NCI-H1105 (cell line): ENCODE measurements at regions not wholly inside any gene's neighbourhood (a gene's known extent, or its start where the extent isn't known, plus 50 kb on each side); places are given as distances from the start of the nearest gene placed in this dataset.
"Not testable (repeated sequence)": the region's sequence is repeated elsewhere in the genome, so short reads cannot be mapped to it uniquely, and the experiment has no call there.

ENCODE experiments used
- DNase-seq: peaks from one replicate; lab custom pipeline; 2025; lab: John Stamatoyannopoulos, UW

DNA sequence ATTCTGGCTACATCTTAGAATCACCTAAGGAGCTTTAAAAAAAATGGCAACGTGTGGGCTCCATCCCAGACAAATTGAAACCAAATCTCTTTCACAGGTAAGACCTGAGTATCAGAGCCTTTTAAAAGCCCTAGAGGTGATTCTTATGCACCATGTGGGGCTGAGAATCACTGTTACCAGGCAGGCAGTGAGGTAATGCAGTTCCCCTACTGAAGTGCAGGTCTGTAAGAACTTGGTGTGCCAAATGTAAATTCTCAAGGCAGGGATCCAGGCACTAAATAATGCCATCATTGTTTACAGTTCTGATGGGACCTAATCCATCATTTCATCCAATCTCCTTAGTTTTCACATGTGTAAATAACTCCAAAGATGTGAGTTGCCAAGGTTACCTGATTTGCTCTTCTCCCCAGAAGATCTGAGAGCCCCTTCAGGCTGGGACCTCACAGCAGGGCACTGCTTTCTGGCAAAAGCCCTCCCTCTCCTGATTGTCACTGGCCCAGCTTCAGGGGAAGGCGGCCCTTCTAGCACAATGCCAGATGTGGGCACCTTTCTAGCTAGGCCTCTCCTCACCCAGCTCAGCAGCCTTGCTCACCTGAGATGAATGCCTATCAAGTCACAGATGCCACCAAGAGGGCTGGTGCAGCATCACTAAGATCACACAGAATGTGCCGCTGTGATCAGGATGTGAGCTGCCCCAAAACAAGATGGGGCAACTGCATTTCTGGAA lies 73.6 kb upstream of the RGPD5 start:
- no peak for DNase-seq

DNA sequence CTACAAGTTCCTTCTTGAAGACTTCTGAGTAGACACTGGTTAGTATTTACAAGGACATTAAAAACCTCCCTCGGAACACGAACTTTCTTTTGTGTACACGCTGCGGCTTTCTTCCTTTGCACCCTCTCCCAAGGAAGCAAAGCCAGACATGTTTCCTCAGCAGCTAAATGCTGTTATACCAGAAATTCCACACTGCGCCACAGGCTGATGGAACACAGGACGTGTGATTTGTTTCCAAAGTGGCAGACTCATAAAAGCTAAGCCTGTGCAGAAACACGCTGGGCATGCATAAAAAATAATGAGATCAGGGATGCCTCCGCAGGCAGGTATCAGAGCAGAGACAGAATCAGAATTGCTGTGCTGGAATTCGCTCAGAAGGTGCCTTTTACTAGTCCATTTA lies 73.0 kb upstream of the RGPD5 start:
- no peak for DNase-seq

DNA sequence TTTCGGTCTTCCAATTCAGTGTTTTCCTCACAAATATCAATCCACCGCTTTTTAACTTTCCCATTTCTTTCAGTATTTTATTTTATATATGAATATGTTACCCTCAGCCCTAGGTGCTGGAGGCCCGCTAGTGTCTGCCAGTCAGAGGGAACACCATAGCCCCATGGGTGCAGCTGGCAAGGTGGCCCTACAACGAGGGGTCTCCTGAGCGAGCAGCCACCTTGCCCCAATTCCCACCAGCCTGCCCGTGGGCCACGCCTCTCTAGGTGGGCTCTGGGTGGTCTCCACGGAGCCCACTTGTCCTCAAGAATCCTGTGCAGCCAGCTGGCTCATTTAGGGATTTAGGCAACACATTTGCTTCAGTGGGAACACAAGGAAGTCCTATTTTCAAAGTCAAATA lies 72.5 kb upstream of the RGPD5 start:
- DNase-seq, result no peak

DNA sequence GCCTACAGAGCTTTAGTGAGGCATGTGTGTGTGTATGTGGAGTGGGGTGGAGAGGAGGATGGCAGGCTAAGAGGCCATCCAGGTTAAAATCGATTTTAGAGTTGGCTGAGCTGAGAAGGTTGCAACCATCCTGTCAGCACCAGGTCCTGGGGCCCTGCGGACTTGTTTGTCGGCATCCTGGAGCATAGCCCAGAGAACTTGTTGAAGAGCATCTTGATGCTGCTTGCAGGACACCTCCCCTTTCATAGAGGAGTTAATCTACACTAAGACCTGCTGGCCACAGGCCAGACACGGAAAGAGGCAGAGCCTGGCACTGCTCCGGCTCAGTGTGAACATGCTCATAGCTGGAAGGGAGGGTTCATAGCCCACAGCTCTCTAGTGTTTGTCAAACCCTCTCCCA lies 72.1 kb upstream of the RGPD5 start:
- DNase-seq, result peak; percentile 0

DNA sequence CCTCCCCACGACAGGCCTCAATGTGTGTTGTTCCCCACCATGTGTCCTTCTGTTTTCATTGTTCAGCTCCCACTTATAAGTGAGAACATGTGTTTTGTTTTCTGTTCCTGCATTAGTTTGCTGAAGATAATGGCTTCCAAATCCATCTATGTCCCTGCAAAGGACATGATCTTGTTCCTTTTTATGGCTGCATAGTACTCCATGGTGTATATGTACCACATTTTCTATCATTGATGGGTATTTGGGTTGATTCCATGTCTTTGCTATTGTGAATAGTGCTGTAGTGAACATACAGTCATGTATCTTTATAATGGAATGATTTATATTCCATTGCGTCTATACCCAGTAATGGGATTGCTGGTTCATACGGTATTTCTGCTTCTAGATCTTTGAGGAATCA lies 71.5 kb upstream of the RGPD5 start:
- not testable (repeated sequence) for DNase-seq

DNA sequence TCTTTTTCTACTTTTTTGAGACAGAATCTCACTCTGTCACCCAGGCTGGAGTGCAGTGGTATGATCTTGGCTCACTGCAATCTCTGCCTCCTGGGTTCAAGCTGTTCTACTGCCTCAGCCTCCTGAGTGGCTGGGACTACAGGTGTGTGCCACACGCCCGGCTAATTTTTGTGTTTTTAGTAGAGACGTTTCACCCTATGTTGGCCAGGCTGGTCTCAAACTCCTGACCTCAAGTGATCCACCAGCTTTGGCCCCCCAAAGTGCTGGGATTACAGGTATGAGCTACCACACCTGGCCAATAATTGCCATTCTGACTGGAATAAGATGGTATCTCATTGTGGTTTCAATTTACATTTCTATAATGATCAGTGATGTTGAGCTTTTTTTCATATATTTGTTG lies 71.0 kb upstream of the RGPD5 start:
- DNase-seq, result not testable (repeated sequence)

DNA sequence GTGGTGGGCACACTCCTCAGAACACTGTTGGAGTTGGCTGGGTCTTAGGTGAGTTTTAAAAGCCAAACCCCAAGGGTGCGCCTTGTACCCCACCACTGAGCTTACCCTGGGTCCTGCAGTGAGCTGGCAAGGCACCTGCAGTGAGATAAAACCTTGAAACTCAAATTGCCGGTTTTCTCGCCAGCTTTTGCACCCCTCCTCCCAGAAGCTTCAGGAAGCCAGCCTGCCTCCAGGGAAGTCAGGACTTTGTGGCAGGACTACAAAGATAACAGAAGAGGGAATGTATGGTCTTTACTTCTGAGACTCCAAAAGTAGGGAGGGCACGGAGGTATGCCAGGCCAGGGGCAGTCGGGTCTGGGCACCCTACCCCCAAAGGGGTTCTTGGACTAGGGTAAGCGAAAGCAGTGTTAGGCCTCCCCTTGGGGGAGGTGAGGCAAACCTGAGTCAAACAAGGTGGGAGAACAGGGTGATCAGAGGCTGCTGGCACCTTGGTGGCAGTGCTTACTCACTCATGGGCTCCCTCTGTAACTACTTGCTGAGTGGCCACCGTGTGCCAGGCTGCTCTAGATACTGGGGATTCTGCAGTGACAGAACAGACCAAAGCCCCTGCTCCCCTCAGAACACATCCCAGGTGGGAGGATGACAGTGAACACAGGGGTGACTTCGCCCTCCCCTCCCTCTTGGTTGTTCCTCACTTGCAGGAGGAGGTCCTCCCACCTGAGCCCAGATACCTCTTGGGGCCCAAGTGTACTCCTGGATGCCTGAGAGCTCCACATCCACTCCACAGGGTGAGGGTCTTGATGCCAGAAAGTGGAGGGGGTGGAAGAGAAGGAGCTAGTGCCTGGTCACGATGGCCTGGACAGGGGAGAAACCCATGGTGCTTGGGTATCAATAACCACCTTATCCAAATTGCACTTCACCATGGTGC lies 69.3 kb upstream of the RGPD5 start:
- no peak for DNase-seq

DNA sequence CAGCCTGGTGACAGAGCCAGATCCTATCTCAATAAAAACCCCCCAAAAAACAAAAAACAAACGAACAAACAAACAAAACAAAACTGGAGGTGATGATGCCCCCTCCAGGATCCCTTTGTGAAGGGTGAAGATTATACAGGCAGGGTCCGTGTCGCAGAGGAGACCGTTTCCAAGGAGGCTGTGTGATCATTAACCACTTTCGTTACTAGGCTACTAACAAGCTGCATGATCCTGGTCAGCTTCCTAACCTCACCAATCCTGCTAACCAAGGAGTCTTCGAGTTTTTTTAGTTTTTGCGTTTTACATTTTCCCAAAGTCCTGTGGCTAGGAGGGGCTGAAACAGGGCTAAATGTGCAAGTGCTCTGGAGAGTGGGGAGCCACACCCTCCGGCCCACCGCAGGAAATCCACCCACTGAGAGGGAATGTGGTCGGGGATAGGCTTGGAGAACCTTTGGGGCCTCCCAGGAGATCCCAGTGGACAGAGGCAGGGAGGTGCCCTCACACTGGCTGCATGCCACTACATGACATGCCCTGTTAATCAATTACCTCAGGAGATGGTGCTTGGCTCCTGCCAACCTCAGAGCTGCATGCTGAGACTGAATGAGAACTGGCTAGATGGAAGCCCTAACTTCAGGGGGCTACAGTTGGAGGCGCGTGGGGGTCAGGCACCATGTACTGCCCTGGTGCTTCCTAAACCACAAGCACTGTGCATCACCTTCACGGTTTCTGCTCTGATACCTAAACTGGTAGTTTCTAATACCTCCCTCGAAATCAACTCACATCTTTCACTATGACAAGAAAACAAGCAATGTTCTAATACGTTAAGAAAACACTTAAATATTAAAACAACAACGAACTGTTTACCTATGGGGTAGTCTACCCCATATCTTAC lies 67.5 kb upstream of the RGPD5 start:
- DNase-seq, result no peak

DNA sequence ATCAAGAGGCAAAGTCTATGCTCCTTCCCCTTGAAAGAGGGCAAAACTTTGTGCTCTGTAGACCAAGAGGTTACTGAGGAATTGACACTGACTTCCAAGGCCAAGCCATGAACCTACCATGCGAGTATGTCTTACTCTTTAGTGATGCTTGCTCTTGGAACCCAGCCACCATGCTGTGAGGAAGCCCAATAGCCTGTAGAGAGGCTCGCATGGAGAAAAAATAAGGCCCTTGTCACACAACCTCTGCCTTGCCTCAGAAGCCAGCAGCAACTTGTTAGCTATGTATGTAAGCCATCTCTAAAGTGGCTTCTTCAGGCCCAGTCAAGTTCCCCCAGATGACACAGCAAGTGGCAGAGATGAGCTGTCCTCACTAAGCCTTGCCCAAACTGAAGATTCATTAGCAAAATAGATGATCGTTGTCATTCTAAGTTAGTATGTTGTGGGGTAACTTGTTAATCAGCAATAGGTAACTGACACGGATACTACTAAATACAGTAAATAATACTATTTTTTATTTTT lies 66.1 kb upstream of the RGPD5 start:
- DNase-seq, result no peak

DNA sequence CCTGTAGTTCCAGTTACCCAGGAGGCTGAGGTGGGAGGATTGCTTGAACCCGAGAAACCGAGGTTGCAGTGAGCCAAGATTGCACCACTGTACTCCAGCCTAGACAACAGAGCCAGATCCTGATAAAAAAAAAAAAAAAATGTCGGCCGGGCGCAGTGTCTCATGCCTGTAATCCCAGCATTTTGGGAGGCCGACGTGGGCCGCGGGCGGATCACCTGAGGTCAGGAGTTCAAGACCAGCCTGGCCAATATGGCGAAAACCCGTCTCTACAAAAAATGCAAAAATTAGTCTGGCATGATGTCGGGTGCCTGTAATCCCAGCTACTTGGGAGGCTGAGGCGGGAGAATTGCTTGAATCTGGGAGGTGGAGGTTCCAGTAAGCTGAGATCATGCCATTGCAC lies 60.4 kb upstream of the RGPD5 start:
- DNase-seq, result not testable (repeated sequence)

DNA sequence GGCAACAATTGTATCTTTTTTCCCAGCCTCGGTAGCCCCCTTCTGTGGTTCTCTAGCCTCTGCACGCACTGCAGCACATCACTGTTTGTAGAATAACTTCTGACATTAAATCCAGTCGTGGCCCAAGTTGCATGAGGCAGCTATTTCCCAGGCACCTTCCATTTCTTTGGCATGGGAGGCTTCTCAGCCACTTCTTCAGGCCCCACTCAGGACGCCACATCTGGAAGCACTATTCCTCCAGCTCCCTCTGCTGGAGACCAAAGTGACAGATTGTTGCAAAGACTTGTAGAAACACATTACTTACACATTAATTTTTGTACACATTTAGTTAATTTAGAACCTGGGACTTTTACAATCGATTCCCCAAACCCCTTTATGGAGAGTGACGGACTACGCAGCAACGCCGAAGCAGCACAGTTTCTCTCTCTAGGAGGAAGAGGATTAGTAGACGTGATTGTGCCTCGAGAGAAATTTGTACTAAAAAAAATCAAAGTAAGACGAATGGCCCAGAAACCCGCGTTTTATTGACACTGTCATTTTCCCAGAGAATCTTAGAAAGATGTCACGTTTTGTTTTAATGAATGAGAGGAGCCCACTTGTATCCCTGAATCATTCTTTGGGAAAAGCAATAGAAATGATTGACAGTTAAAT lies 57.8 kb upstream of the RGPD5 start:
- peak; percentile 36 for DNase-seq
